SK-N-SH treated with all-trans-retinoic acid at 6 μM for 48 hours (cell line): ENCODE measurements at regions not wholly inside any gene's neighbourhood (a gene's known extent, or its start where the extent isn't known, plus 50 kb on each side); places are given as distances from the start of the nearest gene placed in this dataset.

Source experiments
- ARNTL ChIP-seq: fragments of 450-650 bp; formaldehyde crosslinking; IDR thresholded peaks from 2 replicates; pipeline ENCODE4 v1.5.0; 2020; ENCODE audit warnings: low read depth, mild to moderate bottlenecking, moderate library complexity, borderline replicate concordance
- TOX ChIP-seq: fragments of 250-450 bp; sonication (Bioruptor Pico); IDR thresholded peaks from 2 replicates; pipeline ENCODE4 v1.8.0; 2021; ENCODE audit warnings: mild to moderate bottlenecking, moderate library complexity, borderline replicate concordance
- ZFP3 ChIP-seq: fragments of 250-450 bp; sonication (Bioruptor Pico); IDR thresholded peaks from 2 replicates; pipeline ENCODE4 v1.5.0; 2020; ENCODE audit warnings: mild to moderate bottlenecking, moderate library complexity
- ZFP30 ChIP-seq: fragments of 450-650 bp; formaldehyde crosslinking; IDR thresholded peaks from 2 replicates; pipeline ENCODE4 v1.5.0; 2022; ENCODE audit warnings: mild to moderate bottlenecking, moderate library complexity
- ZNF70 ChIP-seq: fragments of 450-650 bp; formaldehyde crosslinking; IDR thresholded peaks from 2 replicates; pipeline ENCODE4 v1.5.0; 2020; ENCODE audit warnings: mild to moderate bottlenecking, moderate library complexity
- TF ChIP-seq, protein P1 (sequence below): fragments of 250-450 bp; sonication (Bioruptor Pico); IDR thresholded peaks from 2 replicates; pipeline ENCODE4 v1.5.1; 2021; ENCODE audit warnings: mild to moderate bottlenecking, moderate library complexity

DNA sequence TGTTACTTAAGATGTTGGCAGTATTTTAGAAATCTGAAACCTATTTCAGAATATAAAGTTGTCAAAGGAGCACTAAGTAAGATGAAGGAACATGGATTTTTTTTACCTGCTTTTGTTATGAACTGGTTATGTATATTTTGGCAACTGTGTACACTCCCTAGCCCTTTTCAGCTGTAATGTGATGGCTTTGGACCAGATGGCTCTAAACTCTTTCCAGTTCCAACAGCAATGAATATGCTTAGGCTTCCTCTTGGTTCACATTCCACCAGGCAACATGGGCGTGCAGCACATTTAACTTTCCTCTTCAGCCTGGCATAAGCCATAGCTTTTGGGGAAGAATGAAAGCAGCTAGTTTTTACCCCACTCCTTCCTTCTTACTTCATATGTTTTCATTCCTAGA, 95.6 kb upstream of the ADAMTS5 start:
- TF ChIP-seq ARNTL (no peak), ZFP3 (CRISPR knock-in tag) (no peak), ZNF70 (CRISPR knock-in tag) (no peak), TOX (CRISPR knock-in tag) (no peak), ZFP30 (CRISPR knock-in tag) (no peak)
- TF ChIP-seq, protein P1, sequence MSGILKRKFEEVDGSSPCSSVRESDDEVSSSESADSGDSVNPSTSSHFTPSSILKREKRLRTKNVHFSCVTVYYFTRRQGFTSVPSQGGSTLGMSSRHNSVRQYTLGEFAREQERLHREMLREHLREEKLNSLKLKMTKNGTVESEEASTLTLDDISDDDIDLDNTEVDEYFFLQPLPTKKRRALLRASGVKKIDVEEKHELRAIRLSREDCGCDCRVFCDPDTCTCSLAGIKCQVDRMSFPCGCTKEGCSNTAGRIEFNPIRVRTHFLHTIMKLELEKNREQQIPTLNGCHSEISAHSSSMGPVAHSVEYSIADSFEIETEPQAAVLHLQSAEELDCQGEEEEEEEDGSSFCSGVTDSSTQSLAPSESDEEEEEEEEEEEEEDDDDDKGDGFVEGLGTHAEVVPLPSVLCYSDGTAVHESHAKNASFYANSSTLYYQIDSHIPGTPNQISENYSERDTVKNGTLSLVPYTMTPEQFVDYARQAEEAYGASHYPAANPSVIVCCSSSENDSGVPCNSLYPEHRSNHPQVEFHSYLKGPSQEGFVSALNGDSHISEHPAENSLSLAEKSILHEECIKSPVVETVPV (CRISPR knock-in tag), result no peak
